ENCODE measurements at regions not wholly inside any gene's neighbourhood (a gene's known extent, or its start where the extent isn't known, plus 50 kb on each side); places are given as distances from the start of the nearest gene placed in this dataset.
"Not testable (repeated sequence)": the region's sequence is repeated elsewhere in the genome, so short reads cannot be mapped to it uniquely, and the experiment has no call there.

GRCh38 chr9:41779897-41780406 is 349.3 kb downstream of the CNTNAP3B start:
- TF ChIP-seq, protein P1, sequence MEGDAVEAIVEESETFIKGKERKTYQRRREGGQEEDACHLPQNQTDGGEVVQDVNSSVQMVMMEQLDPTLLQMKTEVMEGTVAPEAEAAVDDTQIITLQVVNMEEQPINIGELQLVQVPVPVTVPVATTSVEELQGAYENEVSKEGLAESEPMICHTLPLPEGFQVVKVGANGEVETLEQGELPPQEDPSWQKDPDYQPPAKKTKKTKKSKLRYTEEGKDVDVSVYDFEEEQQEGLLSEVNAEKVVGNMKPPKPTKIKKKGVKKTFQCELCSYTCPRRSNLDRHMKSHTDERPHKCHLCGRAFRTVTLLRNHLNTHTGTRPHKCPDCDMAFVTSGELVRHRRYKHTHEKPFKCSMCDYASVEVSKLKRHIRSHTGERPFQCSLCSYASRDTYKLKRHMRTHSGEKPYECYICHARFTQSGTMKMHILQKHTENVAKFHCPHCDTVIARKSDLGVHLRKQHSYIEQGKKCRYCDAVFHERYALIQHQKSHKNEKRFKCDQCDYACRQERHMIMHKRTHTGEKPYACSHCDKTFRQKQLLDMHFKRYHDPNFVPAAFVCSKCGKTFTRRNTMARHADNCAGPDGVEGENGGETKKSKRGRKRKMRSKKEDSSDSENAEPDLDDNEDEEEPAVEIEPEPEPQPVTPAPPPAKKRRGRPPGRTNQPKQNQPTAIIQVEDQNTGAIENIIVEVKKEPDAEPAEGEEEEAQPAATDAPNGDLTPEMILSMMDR (IDR thresholded peaks at IDR 0.05) = not testable (repeated sequence)
- not testable (repeated sequence) for TF ChIP-seq POLR2A (IDR thresholded peaks at IDR 0.05)
